Stomach (tissue), 4 donors: ENCODE measurements at regions not wholly inside any gene's neighbourhood (a gene's known extent, or its start where the extent isn't known, plus 50 kb on each side); places are given as distances from the start of the nearest gene placed in this dataset.

Source experiments
- CTCF ChIP-seq, 7 experiments: fragments of 450-650 bp in 4 of 7; fragments of 200-600 bp in 3 of 7; sonication (generic) in 3 of 7; IDR thresholded peaks; one replicate each; pipeline ENCODE4 v1.5.1; 2016 to 2019; ENCODE audit warnings: antibody characterized with exemption in 7 of 7, control low read depth in 2 of 7, mild to moderate bottlenecking in 1 of 7
- POLR2AphosphoS5 ChIP-seq, 3 donors: sonication (generic); formaldehyde crosslinking; IDR thresholded peaks; one replicate each; pipeline ENCODE4 v1.6.1; 2016; ENCODE audit warnings: antibody characterized with exemption in 3 of 3

- TF ChIP-seq CTCF (IDR thresholded peaks at IDR 0.05) (no peak), POLR2AphosphoS5 (IDR thresholded peaks at IDR 0.05) (no peak)
Measured at GRCh38 chr2:67828066-67828465, 234.7 kb downstream of the C1D start.
